ENCODE measurements at regions not wholly inside any gene's neighbourhood (a gene's known extent, or its start where the extent isn't known, plus 50 kb on each side); places are given as distances from the start of the nearest gene placed in this dataset.

- Mint-ChIP-seq H3K27ac (no peak overlapping the region), H3K4me1 (no peaks in the 10 kb centered on the region), H3K36me3 (ENCODE audit: low read depth) (peaks cover 8% of the 10 kb centered on the region), H3K4me3 (no peak overlapping the region), H3K9me3 (peaks cover 64% of the 10 kb centered on the region), H3K27me3 (ENCODE audit: low read depth) (no peaks in the 10 kb centered on the region)
- no peak for TF ChIP-seq CTCF (IDR thresholded peaks at IDR 0.05; ENCODE audit: unreplicated experiment in 3 of 3)
Observed at GRCh38 chr19:57010541-57010940, 109.2 kb upstream of the USP29 start.

DNA sequence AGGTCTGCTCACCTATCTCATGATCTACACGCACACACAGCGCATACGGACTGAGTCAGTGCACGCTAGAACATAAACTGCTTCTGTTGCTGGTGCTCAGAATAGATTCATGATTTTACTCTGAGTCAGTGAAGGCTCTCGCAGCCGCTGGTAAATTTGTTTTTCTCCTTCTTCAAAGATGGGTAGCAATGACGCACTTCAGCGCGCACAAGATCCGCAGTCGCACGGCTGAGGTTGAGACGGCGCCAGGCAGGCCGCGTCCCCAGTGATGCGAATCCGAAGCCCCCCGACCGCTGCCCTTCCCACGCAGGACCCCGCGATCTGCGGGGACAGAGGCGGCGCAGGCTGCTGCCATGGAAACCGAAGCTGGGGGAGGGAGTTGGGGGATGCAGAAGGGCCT lies 103.7 kb upstream of the USP29 start:
- H3K4me3 Mint-ChIP-seq, result no peak overlapping the region
- H3K27me3 Mint-ChIP-seq (ENCODE audit: low read depth), result no peaks in the 10 kb centered on the region
- peaks cover 12% of the 10 kb centered on the region for H3K36me3 Mint-ChIP-seq (ENCODE audit: low read depth)
- TF ChIP-seq CTCF (IDR thresholded peaks at IDR 0.05; ENCODE audit: unreplicated experiment in 3 of 3), result no peak
- H3K9me3 Mint-ChIP-seq, result peaks cover 58% of the 10 kb centered on the region
- H3K4me1 Mint-ChIP-seq, result no peaks in the 10 kb centered on the region
- H3K27ac Mint-ChIP-seq, result no peak overlapping the region

- Mint-ChIP-seq H3K4me3 (no peak overlapping the region), H3K27ac (no peak overlapping the region), H3K4me1 (no peaks in the 10 kb centered on the region), H3K27me3 (ENCODE audit: low read depth) (no peaks in the 10 kb centered on the region), H3K36me3 (ENCODE audit: low read depth) (peaks cover 12% of the 10 kb centered on the region), H3K9me3 (peaks cover 58% of the 10 kb centered on the region)
- no peak for TF ChIP-seq CTCF (IDR thresholded peaks at IDR 0.05; ENCODE audit: unreplicated experiment in 3 of 3)
Observed at GRCh38 chr19:57016491-57016890, 103.3 kb upstream of the USP29 start.

- no peak overlapping the region for H3K4me3 Mint-ChIP-seq
- no peaks in the 10 kb centered on the region for H3K4me1 Mint-ChIP-seq
- H3K9me3 Mint-ChIP-seq, result peaks cover 64% of the 10 kb centered on the region
- no peaks in the 10 kb centered on the region for H3K36me3 Mint-ChIP-seq (ENCODE audit: low read depth)
- no peak overlapping the region for H3K27ac Mint-ChIP-seq
- no peaks in the 10 kb centered on the region for H3K27me3 Mint-ChIP-seq (ENCODE audit: low read depth)
- TF ChIP-seq CTCF (IDR thresholded peaks at IDR 0.05; ENCODE audit: unreplicated experiment in 3 of 3), result no peak
Observed at GRCh38 chr19:57025491-57025890, 94.3 kb upstream of the USP29 start.

DNA sequence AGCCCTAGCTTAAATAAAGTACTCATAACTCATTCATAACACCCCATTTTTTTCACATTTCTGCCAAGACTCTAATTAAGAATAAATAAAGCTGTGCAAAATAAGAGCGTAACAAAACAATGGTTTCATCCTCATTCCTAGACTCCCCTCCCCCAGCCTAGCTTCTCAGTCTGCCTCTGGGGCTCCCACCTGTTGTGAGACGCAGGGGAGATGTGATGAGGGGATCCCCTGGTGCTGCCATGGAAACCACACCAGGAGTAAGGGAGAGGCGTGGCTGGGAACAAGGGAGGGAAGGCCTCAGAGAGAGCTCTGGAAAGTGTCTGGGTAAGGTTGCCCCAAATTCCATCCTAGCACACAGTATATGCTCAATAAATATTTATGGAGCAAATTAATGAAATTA lies 93.3 kb upstream of the USP29 start:
- peaks cover 62% of the 10 kb centered on the region for H3K9me3 Mint-ChIP-seq
- no peaks in the 10 kb centered on the region for H3K36me3 Mint-ChIP-seq (ENCODE audit: low read depth)
- no peaks in the 10 kb centered on the region for H3K4me1 Mint-ChIP-seq
- H3K4me3 Mint-ChIP-seq, result no peak overlapping the region
- no peak for TF ChIP-seq CTCF (IDR thresholded peaks at IDR 0.05; ENCODE audit: unreplicated experiment in 3 of 3)
- H3K27ac Mint-ChIP-seq, result no peak overlapping the region
- no peaks in the 10 kb centered on the region for H3K27me3 Mint-ChIP-seq (ENCODE audit: low read depth)

DNA sequence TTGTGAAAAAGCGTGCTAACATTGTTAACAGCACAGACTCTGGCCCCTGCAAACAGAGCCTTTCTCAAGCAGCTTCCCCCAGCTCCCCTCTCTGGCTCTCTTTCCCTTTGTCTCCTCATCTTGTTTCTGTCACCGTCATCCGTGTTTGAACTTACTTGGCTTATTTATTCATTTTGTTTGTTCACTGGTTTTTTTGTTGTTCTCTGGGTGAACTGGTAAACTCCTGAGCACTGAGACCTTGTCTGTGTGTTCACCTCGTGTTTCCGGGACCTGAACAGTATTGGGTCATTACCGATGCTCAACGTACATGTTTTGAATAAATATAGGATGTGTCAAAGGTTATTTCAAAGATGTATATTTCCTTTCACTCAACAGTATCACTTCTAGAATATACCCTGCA lies 92.4 kb upstream of the USP29 start:
- no peaks in the 10 kb centered on the region for H3K4me1 Mint-ChIP-seq
- H3K27ac Mint-ChIP-seq, result no peak overlapping the region
- peaks cover 62% of the 10 kb centered on the region for H3K9me3 Mint-ChIP-seq
- no peaks in the 10 kb centered on the region for H3K36me3 Mint-ChIP-seq (ENCODE audit: low read depth)
- no peaks in the 10 kb centered on the region for H3K27me3 Mint-ChIP-seq (ENCODE audit: low read depth)
- no peak overlapping the region for H3K4me3 Mint-ChIP-seq
- no peak for TF ChIP-seq CTCF (IDR thresholded peaks at IDR 0.05; ENCODE audit: unreplicated experiment in 3 of 3)
